Stimulated activated CD8-positive, alpha-beta memory T cell treated with anti-CD3 and anti-CD28 coated beads, Interleukin-2, amount 100 ng/mL, for 48 hours (primary cell): ENCODE measurements at regions not wholly inside any gene's neighbourhood (a gene's known extent, or its start where the extent isn't known, plus 50 kb on each side); places are given as distances from the start of the nearest gene placed in this dataset.
"Not testable (repeated sequence)": the region's sequence is repeated elsewhere in the genome, so short reads cannot be mapped to it uniquely, and the experiment has no call there.

ENCODE experiments used
- DNase-seq, 2 donors: peaks; one replicate each; pipeline ENCODE4 v3.0.0-alpha.2; 2020; ENCODE audit warnings: low read depth in 2 of 2

DNA sequence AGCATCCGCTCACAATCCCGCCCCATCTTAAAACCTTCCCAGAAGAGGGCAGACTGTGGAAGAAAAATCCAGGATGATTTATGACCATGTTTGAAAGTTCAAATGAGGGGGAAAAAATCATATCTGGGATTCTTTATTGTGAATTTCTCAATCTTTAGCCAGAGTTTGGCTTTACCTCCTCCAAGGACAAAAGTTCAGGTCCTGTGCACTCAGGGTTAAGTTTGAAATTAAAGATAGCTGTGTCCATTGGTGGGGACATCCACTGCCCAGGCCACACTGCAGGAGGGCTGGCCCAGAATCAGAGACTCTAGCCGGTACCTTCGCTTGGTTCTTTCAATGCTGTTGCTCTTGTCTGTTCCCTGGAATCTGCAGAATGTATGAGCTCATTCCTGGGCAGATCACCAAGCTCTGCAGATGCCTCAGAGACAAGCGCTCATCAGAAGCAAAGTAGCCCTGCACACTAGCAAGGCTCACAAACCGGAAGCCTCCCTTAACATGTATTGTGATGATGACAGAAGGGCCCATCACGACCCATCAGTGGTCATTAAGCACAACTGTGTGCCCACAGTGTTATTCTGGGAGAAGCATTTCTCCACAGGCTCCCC is 375.3 kb upstream of the KLHL29 start:
- no peak for DNase-seq

DNA sequence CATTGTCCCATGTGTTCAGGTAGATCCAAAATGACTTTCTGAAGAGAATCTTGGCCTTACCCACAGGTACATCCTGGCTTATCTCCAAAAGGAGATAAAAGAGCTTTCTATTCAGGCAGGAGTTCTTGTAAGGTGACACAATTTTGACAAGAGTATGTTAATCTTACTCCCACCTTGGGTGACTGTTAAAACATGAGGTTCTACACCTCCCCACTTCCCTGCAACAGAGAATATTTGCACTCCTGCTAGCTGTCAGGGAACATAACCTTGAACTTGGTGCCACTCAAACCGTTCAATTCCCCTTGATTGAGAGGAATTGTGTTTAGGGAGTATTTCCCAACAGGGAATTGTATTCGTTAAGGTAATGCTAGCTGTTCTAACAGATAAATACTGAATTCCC is 372.5 kb upstream of the KLHL29 start:
- DNase-seq, result no peak

DNA sequence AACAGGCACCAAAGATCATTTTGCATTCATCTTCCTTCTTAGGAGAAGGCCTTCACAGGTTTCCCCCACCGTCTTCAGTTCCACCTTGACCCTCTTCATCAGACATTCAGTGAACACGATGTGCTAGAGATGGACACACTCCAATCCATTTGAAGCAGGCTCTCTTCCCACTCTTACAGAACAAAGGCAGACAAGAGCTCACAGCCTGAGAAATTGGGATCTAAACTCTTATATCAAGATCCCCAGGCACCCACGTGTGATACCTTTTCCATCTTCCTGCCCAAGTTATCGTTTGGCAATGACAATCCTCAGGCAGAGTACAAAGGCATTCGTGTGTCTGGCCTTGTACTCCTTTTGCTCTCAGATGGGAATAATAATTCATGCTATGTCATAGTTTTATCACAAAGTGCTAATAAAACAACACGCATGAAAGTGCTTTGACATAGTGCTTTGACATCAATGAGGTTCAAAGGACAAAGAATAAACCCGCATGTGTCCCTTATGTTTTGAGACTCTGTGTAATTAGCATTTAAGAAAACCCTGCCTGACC is 369.3 kb upstream of the KLHL29 start:
- no peak for DNase-seq

DNA sequence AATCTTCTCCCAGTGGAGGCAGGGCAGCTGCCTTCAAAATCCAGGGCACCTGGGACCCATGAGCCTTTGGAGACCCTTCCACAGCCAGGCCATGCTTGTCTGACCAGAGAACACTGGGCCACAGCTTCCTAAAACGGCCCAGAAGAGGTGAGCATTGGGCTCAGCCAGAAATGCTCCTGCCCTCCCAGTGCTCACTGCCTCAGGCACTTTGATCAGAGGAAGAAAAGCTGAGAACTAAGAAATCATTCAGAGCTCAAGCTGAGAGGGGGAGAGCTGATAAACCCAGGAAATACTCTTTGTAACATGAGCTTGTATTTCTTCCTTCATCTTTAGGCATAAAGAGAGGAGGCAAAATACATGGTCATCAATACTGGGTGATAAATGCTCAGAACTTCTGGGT is 365.5 kb upstream of the KLHL29 start:
- no peak for DNase-seq

DNA sequence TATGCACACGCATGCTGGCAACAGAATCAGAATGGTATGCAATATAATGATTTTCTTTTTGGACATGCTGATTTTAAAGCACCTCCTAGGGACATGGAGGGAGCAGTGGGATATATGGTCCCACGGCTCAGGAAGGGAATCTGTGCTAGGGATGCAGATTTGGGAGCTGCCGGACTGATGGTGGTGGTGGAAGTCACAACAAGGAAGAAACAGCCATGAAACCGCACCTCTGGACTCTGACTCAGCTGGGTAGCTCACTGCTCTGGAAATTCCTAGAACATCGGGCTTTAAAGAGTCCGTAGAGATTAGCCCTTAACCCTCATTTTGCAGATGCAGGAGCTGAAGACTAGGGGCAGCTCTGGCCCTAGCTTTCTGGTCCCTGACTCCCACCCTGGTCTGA is 364.3 kb upstream of the KLHL29 start:
- DNase-seq, result no peak

DNA sequence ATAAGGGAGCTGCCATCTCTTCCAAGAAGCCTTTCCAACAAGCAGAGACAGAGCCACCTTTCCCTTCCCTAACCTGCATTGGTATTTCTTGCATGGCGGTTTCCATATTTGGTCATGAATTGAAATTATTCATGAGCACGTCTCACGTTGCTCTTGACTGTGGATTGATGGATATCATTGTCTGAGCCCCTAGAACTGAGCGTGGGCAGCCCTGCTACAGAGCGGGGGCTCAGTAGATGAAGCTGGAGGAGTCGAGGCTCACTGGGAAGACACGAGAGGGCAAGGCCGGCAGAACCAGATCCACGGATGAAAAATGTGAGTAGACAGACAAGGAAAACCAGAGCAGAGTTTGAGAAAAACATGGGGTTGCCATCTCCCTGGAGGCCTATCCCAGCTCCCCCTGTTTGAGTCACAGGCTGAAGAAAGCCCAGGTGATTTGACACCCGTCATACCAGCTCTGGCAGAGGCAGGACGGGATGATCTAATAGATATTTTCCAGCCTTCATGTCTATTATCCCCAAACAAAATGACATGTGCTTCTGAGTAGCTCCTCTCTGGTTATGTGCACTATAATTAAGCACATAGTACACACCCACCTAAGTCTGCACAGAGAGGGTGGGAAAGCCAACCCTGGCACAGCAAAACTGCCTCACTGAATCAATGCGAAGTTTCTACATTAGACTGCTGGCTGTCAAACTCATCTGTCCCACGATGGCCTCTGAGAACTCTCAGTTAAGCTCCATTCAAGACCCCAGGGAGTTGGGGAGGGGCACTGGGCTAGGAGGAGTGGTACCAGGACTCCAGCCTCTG is 363.5 kb upstream of the KLHL29 start:
- DNase-seq, result no peak

DNA sequence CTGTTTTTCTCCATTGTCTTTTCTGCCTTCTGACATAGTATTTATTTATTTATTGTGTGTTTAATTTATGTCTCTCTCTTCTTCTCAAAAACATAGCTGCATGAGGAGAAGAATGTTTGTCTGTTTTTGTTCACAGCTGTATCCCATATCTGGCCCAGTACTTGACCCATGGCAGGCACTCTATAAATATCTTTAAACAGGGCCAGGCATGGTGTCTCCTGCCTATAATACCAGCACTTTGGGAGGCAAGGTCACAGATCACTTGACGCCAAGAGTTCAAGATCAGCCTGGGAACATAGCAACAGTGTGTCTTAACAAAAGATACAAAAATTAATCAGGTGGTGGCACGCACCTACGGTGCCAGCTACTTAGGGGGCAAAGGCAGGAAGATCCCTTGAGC is 361.3 kb upstream of the KLHL29 start:
- DNase-seq, result no peak

DNA sequence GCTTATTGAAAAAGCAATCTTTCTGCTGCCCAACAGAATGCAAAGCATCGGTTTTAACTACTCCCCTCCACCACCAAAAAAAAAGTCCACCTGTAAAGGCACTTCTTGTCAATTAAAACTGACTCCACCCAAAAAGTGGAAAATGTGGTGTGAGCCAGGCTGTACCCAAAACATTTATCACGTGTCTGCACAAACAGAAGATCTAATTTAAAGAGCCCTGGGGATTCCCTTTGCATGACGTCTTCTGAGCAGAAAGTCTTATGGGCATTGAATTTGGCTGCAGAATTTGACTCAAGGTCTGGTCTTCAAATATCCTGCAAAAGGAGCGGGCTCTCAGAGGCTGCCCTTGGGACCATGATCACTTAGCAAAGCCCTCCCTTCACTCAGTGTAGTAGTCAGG is 358.3 kb upstream of the KLHL29 start:
- no peak for DNase-seq

DNA sequence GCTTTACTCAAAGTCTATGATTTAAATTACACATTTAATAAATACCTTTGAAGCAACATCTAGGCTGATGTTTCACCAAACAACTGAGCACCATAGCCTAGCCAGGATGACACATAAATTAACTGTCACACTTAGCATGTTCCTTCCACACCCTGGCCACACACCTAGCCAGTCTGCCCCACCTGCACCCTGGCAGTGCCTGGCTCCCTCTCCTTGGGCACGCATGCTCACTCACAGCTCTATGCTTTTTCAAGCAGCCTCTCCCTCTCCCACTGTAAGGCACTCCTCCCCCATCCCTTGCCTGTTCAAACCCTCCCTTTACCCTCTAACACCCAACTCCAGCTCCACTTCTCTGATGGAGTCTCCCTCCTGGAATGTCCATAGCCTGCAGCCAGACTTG is 357.6 kb upstream of the KLHL29 start:
- DNase-seq, result no peak

DNA sequence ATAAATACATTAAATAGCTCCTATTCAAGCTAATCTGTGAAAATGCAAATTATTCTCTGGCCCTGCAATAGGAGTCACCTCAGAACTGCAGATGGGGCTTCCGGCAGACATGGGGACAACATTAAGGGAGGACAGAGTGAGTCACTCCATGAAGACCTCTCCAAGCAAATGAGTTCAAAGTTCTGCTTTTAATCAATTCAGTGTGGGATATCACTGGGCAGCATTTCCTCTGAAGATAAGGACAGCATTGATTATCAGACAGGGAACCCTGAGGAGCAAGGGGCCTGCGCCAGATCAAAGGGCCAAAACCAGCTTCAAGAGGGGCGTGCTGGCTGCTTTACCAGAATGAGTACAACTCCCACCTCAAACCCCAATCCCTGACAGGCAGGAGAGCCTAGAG is 356.9 kb upstream of the KLHL29 start:
- DNase-seq, result no peak

DNA sequence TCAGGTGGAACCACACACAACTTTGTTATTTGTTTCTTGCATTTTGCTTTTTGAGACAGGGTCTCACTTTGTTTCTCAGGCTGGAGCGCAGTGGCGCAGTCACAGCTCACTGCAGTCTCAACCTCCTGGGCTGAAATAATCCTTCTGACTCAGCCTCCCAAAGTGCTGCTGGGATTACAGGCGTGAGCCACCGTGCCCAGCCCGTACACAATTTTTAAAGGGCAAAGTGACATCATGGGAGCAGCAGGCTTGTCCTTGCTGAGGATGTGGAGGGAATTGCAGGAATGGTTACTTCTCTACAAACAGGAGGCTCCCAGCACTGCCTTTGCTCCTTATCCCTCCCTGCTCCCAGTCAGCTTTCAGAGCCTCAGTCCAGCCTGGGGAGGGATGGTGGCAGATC is 355.9 kb upstream of the KLHL29 start:
- DNase-seq, result no peak

DNA sequence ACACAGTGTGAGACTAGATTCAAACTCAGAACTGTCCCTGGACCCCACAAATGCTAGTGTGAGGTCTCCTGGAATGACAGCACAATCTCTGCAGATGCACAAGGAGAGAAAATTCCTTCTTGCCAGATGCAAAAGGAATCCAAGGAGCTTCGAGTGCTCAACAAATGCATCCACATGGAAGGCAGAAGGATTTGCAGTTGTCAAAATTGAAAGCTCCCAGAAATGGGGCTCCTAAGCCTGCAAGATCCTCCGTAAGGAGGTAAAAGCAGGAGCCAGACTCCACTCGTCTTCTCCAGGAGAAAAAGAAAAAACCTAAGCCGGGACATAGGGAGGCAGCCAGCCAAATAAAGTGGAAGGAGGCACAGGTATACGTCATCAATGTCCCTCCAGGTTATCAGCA is 355.0 kb upstream of the KLHL29 start:
- DNase-seq, result no peak

DNA sequence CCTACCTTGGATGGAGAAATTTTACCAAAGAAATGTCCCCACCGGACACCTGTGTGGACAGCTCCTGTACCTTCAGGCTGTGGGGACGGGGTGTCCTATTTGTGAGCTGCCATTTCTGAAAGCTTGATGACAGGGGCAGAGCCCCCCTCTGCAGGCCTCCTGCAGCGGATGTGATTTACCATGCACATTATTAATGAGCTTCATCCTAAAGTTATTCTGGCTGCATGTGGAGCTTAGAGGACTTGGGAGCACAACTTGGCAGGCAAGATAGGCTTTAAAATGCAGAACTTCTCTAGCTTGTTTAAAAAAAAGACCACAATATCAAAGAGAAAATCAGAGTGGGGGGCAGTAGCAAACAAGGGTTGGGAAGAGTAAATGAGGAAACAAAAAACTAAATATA is 350.0 kb upstream of the KLHL29 start:
- no peak for DNase-seq

DNA sequence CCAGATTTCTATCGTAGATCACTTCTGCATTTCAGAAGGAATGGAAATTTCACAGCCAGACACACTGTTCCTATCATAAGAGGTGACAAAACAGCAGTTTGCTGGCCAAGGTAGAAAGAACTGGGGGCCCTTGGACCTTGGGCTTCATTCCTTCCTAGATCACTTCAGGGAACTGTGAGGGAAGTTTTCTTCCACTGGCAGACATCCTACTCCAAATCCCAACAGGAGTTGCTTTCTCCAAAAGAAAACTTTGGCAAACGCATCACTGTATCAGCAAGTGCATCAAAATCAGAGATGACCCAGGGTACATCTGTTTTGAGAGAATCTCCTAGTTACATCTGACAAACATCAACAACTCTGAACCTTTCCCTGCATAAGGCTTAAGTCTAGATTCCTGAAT is 348.4 kb upstream of the KLHL29 start:
- DNase-seq, result no peak

DNA sequence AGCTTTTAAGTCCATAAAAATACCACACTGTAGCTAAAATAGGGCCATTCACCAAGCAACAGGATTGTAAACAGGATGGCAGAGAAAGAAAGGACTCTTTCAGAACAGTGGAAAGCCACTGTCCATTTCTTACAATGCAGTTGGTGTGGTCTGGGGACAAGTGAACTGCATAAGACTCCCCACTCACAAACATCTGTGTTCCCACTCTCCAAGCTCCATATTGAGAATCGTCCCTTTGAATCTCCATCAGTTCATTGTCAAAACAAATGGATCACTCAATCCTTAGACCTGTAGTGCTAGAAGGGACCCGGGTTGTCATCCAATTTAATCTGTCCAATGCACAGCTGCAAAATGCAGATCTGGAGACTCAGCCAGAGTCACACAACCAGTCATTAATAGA is 347.4 kb upstream of the KLHL29 start:
- no peak for DNase-seq

DNA sequence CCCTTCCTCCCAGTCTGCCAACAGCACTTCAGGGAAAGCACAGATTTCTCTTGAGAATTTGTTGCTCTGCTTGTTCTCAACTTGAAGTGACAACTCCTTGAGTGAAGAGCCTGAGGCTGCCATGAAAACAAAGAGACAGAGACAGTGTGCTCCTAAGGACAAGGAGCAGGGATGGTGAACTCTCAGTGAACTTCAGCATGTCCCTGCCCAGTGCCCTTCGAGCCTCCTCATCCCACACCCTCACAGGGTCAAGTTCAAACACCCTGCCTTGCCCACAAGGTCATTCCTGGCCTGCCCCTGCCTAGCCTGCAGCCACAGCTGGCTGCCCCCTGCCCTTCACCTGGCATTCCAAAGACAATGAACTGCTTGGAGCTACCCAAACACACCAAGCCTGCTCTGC is 343.5 kb upstream of the KLHL29 start:
- DNase-seq, result no peak

DNA sequence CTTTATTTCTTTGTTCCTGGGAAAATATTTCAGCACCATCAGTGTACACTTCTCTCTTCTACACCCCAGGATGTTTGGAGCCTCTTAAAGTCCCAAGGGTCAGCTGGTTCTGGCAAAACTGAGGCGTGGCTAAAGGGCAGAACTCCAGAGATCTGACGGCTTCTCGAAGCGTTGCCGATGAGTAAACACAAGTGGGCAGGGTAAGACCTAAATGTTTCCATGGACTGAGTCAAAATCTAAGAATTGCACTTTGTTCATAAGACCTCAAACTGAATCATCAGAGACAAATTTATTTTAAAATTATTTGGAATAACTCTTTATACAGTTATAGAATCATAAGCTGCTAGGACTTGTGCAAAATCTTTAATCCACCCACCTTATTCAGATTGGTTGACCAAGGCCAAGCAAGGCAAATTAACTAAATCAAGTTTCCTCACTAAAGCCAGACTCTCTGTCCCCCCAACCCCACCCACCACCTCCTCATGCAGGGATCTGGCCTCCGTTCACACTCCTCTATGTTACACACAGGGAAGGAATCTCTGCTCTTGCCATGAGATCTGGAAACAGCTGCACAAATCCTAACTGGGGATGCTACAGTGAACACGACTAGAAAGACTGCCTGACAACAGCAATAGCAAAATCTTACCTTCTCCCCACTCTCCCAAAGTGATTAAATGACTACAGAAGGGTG is 342.6 kb upstream of the KLHL29 start:
- no peak for DNase-seq

DNA sequence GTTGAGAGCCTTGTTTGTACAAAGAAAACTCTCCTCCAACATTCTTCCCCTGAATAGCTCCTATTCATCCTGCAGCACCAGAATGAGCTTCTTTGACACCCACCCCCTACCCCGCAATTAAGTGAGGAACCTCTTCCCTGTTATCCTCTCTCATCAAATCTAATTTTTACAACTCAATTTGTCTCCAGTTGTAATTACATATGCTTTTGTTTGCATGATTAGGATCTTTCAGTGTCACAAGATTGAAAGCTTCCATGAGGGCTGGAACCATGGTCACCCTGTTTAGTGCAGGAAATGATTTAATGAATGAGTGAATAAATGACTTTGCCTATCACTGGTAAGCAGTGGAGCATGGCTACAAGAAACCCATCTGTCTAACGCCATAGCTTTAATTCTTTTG is 334.6 kb upstream of the KLHL29 start:
- no peak for DNase-seq

DNA sequence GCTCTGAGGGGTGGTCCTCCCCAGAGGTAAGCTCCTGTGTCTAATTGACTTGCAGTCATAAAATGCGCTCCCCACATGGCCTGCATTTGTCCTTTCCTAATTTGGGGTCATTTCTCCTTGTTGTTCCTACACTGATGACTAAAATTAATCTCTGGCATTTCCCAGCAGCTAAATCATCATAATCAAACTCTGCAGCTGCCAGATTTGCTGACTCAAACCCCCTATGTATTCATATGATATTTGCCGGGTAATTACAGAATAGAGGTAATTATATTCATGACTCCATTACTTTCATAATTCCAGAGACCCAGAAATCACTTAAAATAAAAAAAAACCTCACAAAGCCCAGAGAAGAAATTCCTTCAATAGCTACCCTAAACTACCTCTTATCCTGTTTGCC is 331.4 kb upstream of the KLHL29 start:
- no peak for DNase-seq

DNA sequence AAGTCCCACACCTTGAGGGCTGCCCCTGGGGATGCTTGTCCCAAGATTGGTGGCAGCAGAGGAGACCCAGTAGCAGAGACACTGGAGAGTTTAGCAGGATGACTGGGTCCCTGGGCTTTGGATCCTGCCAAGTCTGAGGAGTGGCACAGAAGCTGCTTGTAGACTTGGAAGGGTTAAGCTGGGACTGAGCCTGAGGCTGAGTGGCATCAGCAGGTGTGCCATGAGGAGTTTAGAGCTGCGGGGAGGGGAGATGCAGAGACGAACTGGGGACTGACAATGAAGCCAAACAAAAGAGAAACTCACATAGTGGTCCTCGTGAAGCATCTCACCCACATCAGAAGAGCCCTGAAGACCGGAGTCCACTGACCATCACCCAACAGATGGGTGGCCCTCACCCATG is 329.7 kb upstream of the KLHL29 start:
- DNase-seq, result no peak

DNA sequence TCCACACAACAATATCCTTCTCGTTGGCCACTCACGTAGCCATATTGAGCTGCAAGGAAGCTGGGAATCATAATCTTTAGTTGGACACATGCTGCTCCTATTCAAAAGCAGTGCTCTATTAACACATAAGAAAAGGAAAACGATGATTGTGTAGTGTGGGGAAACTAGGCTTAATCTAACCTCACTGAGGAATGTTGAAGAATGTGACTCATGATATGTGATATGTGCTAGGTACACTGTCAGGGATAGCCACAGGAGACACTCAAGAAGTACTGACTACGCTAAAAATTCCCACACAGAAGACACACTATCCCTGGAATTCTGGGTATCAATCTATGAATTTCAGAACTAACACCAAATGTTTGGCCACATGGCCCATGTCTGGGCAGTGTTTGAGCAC is 328.1 kb upstream of the KLHL29 start:
- not testable (repeated sequence) for DNase-seq

DNA sequence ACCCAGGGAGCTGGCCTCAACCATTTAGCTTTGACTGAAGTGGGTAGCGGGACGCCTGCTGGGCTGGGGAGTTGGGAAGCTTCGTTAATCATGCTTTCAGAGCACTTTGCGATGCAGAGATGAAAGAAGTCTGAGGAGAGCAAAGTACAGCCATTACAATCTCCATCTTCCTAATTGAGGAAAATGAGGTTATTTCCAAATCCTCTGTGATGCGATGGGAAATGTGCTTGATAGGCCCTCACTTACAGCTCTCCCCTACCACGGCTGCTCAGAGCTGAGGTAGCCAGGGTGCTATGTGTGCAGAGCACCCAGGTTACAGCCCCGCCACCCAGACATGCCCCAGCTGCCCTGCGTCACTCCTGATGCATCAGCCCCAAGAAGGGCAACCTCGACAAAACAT is 326.5 kb upstream of the KLHL29 start:
- DNase-seq, result no peak

DNA sequence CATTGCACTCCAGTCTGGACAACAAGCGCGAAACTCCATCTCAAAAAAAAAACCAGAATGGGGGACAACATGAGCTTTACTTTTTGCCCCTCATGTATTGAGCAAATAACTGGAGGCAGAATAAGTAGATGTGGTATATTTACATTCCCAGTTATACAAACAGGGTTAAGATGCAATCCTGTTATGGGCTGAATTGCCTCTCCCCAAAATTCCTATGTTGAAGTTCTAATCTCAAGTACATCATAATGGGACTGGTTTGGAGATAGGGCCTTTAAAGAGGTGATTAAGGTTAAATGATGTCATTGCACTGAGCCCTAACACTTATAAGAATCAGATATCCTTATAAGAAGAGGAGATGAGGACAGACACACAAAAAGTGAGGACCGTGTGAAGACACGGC is 319.8 kb upstream of the KLHL29 start:
- DNase-seq, result no peak
